NB4 (cell line): ENCODE measurements at regions not wholly inside any gene's neighbourhood (a gene's known extent, or its start where the extent isn't known, plus 50 kb on each side); places are given as distances from the start of the nearest gene placed in this dataset.

Experiments
- DNase-seq: peaks from one replicate; pipeline ENCODE4 v3.0.0; 2010; ENCODE audit warnings: low read depth
- H3K4me3 ChIP-seq: one replicate; pipeline ENCODE4 v1.5.1; 2011; ENCODE audit warnings: mild to moderate bottlenecking, low read depth, low read length, moderate library complexity
- MYC ChIP-seq: IDR thresholded peaks from 2 replicates; pipeline ENCODE4 v1.6.1; 2011; ENCODE audit warnings: low read depth, low read length
- POLR2A ChIP-seq: IDR thresholded peaks from 2 replicates; pipeline ENCODE4 v1.6.1; 2011; ENCODE audit warnings: mild to moderate bottlenecking; ENCODE audit not compliant: insufficient read length; ENCODE audit errors: extremely low read depth
- TF ChIP-seq, protein P1 (sequence below): IDR thresholded peaks from 2 replicates; pipeline ENCODE4 v1.6.1; 2011; ENCODE audit warnings: low read depth, low read length
- TF ChIP-seq, protein P2 (sequence below): IDR thresholded peaks from one replicate; pipeline ENCODE4 v1.5.1; 2012; ENCODE audit warnings: low read depth, low read length

GRCh38 chr2:88873620-88874019 lies 182.1 kb downstream of the RPIA start:
- TF ChIP-seq, protein P1, sequence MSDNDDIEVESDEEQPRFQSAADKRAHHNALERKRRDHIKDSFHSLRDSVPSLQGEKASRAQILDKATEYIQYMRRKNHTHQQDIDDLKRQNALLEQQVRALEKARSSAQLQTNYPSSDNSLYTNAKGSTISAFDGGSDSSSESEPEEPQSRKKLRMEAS: no peak
- TF ChIP-seq MYC (no peak), POLR2A (no peak)
- TF ChIP-seq, protein P2, sequence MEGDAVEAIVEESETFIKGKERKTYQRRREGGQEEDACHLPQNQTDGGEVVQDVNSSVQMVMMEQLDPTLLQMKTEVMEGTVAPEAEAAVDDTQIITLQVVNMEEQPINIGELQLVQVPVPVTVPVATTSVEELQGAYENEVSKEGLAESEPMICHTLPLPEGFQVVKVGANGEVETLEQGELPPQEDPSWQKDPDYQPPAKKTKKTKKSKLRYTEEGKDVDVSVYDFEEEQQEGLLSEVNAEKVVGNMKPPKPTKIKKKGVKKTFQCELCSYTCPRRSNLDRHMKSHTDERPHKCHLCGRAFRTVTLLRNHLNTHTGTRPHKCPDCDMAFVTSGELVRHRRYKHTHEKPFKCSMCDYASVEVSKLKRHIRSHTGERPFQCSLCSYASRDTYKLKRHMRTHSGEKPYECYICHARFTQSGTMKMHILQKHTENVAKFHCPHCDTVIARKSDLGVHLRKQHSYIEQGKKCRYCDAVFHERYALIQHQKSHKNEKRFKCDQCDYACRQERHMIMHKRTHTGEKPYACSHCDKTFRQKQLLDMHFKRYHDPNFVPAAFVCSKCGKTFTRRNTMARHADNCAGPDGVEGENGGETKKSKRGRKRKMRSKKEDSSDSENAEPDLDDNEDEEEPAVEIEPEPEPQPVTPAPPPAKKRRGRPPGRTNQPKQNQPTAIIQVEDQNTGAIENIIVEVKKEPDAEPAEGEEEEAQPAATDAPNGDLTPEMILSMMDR: no peak
- no peak overlapping the region for H3K4me3 ChIP-seq
- DNase-seq: no peak

DNA sequence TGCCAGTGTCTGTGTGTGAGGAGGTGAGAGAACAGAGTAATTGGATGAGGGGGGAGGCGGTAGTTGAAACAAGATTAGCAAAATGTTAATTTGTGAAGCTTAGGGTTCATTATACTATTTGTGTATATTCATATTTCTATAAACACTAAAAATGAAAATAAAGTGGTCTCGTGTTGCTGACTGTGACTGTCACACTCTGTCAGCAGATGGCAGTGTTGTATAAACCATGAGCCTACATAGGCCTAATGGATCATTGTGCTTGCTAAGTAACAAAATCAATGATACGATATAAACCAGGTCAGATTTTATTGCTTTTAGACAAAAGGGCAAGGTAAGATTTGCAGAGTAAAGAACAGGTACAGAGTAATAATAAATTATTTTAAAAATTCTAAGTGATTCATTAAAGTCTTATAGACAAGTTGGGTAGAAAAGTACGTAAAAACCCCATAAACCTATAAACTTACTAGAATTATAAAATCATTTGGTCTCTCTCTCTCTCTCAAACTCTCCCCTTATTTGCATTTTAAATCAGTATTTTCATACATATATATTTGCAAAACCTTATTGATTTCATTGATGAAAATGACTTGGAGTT lies 182.7 kb downstream of the RPIA start:
- H3K4me3 ChIP-seq: no peak overlapping the region
- peak; percentile 72 for DNase-seq
- TF ChIP-seq MYC (peak; percentile 60; the same call in 1 of the 2 replicates), POLR2A (no peak)
- TF ChIP-seq, protein P1: peak; percentile 68
- TF ChIP-seq, protein P2: peak; percentile 78

DNA sequence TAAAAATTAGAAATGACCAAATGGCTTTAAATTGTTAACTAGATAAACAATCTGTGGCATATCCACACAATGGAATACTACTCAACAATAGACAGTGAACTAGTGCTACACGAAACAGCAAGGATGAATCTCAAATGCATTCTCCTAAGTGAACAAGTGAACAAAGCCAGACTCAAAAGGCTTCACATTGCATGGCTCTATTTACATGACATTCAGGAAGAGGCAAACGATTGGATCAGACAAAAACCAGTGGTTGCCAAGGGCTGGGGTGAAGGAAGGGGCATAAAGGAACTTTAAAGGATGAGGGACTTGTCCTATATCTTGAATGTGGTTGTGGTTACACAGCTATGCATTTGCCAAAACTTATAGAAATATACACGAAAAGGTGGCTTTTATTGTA lies 184.3 kb downstream of the RPIA start:
- H3K4me3 ChIP-seq: no peak overlapping the region
- DNase-seq: no peak
- TF ChIP-seq, protein P1: no peak
- TF ChIP-seq, protein P2: no peak
- no peak for TF ChIP-seq MYC
- no peak for TF ChIP-seq POLR2A

DNA sequence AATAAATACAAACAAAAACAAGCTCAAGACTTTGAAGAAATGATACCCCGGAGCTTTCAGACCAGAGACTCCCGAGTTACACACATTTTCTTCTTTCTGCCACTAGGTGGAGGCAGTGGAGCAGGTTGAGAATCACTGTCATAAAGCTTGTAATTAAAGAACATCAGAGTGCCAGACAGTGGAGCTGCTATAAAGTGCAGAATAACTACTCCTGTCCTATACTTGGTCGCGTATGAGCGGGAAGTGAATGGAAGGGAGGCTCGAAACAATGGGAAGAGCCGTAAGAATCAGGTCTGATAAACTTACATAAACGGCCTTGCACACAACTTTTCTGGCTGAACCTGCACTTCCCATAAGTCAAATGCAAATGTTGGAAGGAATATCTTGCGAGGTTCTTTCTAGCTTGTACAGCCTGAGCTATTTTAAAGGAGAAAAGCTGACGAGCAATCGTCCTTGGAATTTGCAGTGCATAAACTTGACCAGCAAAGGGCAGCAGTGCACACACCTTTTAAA lies 189.0 kb downstream of the RPIA start:
- H3K4me3 ChIP-seq: no peak overlapping the region
- peak; percentile 71 for DNase-seq
- TF ChIP-seq, protein P2: peak; percentile 71
- no peak for TF ChIP-seq POLR2A

DNA sequence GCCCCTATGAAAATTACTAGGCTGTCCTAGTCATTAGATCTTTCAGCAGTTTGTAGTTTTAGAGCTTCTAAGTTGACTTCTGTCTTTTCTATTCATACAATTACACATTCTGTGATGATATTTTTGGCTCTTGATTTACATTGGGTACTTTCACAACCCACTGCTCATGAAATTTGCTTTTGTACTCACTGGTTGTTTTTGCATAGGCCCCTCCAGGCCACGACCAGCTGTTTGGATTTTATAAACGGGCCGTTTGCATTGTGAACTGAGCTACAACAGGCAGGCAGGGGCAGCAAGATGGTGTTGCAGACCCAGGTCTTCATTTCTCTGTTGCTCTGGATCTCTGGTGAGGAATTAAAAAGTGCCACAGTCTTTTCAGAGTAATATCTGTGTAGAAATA lies 193.8 kb downstream of the RPIA start:
- TF ChIP-seq, protein P1: no peak
- TF ChIP-seq POLR2A (no peak), MYC (no peak)
- TF ChIP-seq, protein P2: no peak
- no peak overlapping the region for H3K4me3 ChIP-seq
- DNase-seq: no peak
